Activated CD4-positive, alpha-beta T cell treated with anti-CD3 and anti-CD28 coated beads for 48 hours (primary cell): ENCODE measurements at regions not wholly inside any gene's neighbourhood (a gene's known extent, or its start where the extent isn't known, plus 50 kb on each side); places are given as distances from the start of the nearest gene placed in this dataset.

Source experiments
- DNase-seq: peaks from one replicate; pipeline ENCODE4 v3.0.0-alpha.2; 2020

DNA sequence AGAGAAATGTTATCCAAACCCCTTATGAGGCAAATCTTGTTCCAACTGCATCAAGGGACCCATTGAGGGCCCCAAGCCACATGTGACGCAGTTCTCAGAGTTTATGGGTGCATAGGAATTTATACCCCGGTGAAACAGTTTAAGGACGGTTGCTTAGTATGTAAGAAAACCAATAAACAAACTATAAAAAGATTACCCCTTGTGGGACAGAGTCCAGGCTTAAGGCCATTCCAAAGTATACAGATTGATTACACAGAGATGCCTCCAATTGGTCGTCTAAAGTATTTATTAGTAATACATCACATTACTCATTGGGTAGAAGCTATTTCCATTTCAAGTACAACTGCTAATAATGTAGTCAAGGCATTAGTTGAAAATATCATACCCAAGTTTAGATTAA is 885.0 kb upstream of the MDGA2 start:
- no peak for DNase-seq

DNA sequence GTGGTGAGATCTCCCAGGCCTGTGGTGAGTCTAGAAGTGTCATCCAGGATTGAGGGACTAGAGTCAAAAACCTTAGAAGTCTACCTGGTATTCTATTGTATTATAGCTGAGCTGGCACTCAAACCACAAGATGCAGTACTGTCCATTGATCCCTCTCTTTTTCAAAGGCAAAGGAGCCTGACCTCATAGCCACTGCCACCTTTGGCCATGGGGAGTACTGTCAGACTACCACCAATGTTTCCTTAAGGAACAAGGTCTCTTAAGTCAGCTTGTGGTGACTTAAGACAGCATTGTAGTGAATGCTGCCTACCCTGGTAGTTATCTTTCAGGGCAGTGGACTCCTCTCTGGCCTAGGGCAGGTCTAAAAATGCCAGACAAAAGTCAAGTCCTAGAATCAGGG is 878.0 kb upstream of the MDGA2 start:
- DNase-seq = no peak

DNA sequence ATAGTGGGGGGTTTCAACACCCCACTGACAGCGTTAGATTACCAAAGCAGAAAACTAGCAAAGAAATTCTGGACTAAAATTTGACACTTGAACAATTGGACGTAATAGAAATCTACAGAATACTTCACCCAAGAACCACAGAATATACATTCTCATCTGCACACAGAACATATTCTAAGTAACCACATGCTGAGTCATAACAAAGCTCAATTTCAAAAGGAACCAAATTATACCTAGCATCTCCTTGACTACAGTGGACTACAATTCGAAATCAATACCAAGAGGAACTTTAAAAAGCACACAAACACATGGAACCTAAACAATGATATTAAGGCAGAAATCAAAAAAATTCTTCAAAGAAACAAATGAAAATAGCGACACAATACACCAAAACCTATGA is 871.6 kb upstream of the MDGA2 start:
- no peak for DNase-seq

DNA sequence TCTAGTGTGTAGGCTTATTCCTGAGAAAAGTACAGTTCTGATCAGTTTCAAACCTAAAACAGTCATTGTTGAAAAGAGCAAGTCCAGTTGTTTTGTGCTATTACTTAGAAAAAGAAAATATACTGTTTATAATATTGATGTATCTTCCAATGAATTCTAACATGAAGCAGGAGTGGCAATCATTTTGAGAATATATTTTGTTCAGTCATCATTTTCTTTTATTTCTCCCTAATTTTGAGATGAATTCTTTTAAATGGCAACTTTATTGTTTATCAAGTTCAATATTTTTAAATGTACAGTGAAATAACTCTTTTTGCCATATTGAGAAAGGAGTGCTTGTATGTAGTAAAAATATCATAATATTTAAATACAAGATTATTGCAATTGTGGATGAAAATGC is 862.2 kb upstream of the MDGA2 start:
- DNase-seq = no peak

- no peak for DNase-seq
Measured at GRCh38 chr14:48536318-48536717, 860.9 kb upstream of the MDGA2 start.

GRCh38 chr14:48527832-48528231 is 852.4 kb upstream of the MDGA2 start:
- DNase-seq = no peak

DNA sequence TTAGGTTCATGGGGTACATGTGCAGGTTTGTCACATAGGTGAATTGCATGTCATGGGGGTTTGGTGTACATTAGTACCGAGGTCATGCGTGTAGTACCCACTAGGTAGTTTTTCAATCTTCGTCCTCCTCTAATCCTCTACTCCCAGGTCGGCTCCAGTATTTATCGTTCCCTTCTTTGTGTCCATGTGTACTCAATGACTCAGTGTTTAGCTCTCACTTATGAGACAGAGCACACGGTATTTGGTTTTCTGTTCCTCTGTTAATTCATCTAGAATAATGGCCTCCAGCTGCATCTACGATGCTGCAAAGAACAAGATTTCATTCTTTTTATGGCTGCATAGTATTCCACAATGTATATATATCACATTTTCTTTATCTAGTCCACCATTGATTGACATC is 850.9 kb upstream of the MDGA2 start:
- DNase-seq = no peak

- no peak for DNase-seq
Measured at GRCh38 chr14:48504921-48505320, 829.5 kb upstream of the MDGA2 start.

- DNase-seq = no peak
Measured at GRCh38 chr14:48490756-48491155, 815.4 kb upstream of the MDGA2 start.

GRCh38 chr14:48473944-48474343 is 798.5 kb upstream of the MDGA2 start:
- no peak for DNase-seq

DNA sequence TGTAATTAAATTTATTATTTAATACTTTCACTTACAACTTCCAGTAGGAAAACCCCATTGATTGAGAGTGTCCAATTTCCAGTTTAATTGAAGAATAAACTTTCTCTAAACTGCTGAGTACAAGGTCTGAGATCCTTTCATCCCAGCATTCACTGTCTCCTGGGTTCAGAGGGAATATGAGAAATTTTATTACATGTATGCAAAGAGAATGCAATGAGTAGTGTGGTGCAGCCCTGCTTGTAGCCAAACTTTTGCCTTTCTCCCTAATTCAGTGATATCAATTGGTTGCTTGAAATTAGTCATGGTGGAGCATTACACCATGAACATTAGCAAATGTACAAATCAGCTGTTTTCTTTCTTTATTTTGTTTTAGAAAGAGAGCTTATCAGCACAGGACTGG is 780.6 kb upstream of the MDGA2 start:
- no peak for DNase-seq

DNA sequence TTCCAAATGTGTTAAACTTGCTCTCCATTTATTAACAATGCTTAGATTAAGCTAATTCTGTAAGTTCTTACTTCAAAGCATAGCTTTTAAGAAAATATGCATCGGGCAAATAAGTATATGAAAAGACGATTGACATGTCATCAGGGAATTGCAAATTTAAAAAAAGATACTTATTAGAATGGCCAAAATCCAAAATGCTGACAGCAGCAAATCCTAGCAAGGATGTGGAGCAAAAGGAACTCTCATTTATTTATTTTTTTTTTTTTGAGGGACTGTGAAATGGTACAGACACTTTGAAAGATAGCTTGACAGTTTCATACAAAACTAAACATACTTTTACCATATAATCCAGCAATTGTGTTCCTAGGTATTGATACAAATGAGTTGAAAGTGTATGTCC is 779.5 kb upstream of the MDGA2 start:
- no peak for DNase-seq

GRCh38 chr14:48452437-48452995 is 777.1 kb upstream of the MDGA2 start:
- DNase-seq = no peak

DNA sequence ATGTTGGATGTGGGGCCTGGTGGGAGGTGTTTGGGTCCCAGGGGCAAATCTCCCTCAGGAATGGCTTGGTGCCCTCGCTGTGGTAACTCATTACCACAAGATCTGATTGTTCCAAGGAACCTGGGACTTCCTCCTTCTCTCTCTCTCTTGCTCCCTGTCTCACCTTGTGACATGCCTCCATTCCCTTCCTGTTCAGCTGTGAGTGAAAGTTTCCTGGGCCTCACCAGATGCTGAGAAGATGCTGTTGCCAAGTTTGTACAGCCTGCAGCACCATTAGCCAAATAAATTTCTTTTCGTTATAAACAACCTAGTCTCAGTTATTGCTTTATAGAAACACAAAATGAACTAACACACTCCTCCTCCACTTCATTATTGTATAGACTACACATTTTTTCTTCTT is 759.8 kb upstream of the MDGA2 start:
- no peak for DNase-seq

DNA sequence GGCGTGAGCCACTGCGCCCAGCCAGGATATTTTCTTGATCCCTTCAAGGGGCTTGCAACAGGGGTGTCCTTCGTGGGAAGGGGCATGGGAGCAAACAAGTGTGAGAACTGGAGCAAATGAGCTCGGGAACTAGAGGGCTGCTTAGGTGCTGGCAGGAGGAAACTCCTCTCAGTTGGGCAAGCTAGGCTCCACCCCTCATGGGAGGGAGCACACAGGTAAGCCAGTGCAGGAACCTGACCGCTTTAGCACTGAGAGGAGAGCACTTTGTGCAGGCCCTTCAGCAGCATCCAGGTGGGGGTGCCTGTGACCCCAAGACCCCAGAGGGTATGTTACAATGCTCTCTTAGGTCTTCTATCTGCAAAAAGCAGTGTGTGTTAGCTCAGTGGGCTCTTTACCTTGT is 755.4 kb upstream of the MDGA2 start:
- no peak for DNase-seq

GRCh38 chr14:48429512-48429911 is 754.1 kb upstream of the MDGA2 start:
- DNase-seq = no peak

GRCh38 chr14:48417715-48418500 is 742.5 kb upstream of the MDGA2 start:
- DNase-seq = no peak

DNA sequence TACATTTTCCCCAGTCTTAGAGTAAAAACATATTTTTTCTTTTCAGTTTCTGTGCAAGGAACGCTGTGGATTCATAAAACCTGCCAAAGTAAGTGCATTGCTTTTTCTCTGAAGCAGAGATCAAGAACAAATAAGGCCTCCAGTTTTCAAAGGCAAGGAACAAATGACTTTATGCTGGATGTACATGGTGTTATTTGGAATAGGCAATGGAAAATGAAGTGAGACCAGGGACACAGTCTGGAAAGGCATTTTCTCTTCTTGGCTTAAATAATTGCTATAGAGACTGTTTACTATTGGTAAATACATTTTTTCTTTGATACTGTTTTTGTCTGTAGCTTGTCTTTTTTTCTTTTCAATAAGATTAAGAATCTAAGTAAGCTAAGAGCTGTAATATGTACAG is 725.9 kb upstream of the MDGA2 start:
- DNase-seq = no peak

DNA sequence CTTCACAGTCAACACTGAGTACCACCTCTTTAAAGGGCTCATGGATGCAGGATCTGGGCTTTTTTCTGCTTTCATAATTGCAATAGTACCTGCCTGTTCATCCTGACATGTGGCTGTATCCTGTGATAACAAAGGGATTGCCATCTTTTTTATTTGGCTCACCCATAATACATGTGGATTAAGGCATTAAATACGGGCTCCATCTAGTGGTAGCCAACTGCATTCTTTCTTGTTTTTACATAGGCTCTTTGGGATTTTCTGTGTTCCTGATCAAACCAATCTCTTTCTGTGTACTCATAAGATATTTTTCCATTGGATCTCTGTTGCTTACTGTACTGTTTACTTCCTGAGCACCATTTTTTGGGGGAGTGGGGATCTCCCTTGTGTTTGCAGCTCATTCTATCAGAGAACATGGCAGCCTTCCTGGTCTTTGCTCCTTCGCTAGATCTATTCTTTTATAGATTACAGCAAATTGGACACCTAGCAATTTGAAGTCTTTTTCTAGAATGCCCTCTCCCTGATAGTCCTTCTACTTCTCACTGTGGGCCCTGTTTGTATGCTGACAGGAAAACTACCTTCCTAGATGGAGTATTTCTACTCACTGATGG is 723.4 kb upstream of the MDGA2 start:
- no peak for DNase-seq

DNA sequence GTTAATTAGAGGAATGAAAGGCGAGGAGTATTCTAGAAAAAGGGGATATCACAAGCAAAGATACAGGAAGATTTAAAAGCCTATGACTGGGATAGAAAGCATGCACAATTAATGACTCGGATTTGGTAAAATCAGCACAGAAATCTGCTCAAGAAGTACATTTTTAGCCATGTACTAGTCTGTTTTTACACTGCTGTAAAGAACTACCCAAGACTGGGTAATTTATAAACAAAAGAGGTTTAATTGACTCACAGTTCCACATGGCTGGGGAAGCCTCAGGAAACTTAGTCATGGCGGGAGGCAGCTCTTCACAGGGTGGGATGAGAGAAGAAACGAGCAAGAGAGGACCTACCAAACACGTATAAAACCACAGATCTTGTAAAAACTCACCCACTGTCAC is 716.3 kb upstream of the MDGA2 start:
- DNase-seq = no peak

GRCh38 chr14:48390346-48390745 is 714.9 kb upstream of the MDGA2 start:
- no peak for DNase-seq

DNA sequence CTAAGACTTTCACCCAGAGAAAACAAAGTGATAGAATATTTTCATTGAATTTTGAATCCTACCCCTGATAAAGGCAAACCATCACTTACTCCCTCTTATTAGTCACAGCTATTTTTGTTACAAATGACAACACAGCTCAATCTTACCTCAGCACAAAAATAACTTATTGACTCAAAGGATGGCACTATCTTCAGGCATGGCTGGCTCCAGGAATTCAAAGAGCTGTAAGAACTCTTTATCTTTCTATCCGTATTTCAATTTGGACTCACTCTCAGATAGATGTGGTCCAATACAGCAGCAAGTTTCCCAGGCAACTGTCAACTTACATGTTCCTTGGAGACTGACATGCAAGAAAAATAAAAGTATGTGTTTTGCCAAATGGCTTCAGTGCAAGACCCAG is 709.4 kb upstream of the MDGA2 start:
- no peak for DNase-seq

DNA sequence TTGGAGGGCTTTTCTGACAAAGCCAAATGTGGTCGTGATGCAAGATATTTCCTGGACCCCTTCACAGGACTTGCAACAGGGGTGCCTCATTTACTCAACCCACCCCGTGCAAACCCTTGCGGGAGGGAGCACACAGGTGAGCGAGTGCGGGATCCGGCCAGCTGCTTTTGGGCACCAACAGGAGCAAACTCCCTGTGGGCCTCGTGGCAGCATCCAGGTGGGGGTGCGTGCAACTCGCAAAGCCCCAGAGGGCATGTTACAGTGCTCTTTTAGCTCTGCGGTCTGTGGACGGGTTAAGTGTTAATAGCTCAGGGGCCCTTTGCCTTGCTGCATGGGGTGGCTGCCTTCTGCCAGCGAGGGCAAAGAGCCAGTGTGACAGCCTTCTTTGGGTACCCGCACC is 707.6 kb upstream of the MDGA2 start:
- DNase-seq = no peak

DNA sequence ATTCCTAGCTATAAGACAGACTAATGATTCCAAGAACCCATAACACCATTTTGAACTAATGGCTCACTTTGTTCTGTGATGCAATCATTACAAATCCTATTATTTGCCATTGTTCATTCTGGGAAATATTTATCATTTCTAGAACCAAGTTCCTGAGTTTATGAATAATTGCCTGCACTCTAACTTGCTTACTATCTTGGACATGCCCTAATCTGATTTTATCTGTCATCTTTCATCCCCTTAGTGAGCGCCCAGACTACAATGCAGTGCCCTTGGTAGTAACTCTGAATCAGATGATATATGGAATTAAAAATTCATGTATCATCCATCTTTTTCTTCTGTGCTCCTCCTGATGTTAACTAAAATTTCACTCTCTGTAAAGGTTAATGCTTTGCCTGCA is 703.1 kb upstream of the MDGA2 start:
- no peak for DNase-seq

GRCh38 chr14:48373981-48374380 is 698.6 kb upstream of the MDGA2 start:
- no peak for DNase-seq
